ENCODE measurements at regions not wholly inside any gene's neighbourhood (a gene's known extent, or its start where the extent isn't known, plus 50 kb on each side); places are given as distances from the start of the nearest gene placed in this dataset.
A peak's percentile ranks its signal among the peaks of the same experiment; 100 is the strongest.
"Not testable (repeated sequence)": the region's sequence is repeated elsewhere in the genome, so short reads cannot be mapped to it uniquely, and the experiment has no call there.

- DNase-seq (ENCODE audit: low read depth in 2 of 3, low spot score in 2 of 3) = no peak
Observed at GRCh38 chr15:31433091-31433490, 106.5 kb downstream of the KLF13 start.

- no peak for DNase-seq (ENCODE audit: low read depth in 2 of 3, low spot score in 2 of 3)
Observed at GRCh38 chr15:31433574-31433973, 106.9 kb downstream of the KLF13 start.

DNA sequence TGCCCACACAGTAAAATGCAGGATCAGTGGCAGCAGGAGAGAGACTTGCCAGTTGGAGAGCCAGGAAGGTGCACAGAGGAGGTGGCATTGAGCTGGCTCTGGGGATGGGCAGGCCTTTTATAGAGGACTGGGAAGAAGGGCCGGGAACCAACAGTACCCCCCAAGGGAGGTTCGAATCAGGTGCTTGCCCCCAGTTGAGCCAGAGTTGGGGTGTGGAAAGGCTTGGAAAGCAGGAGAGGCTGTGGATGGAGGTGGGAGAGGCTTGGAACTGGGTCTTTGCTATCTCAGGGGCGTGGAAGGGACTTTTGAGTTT, 107.6 kb downstream of the KLF13 start:
- DNase-seq (ENCODE audit: low read depth in 2 of 3, low spot score in 2 of 3) = no peak

DNA sequence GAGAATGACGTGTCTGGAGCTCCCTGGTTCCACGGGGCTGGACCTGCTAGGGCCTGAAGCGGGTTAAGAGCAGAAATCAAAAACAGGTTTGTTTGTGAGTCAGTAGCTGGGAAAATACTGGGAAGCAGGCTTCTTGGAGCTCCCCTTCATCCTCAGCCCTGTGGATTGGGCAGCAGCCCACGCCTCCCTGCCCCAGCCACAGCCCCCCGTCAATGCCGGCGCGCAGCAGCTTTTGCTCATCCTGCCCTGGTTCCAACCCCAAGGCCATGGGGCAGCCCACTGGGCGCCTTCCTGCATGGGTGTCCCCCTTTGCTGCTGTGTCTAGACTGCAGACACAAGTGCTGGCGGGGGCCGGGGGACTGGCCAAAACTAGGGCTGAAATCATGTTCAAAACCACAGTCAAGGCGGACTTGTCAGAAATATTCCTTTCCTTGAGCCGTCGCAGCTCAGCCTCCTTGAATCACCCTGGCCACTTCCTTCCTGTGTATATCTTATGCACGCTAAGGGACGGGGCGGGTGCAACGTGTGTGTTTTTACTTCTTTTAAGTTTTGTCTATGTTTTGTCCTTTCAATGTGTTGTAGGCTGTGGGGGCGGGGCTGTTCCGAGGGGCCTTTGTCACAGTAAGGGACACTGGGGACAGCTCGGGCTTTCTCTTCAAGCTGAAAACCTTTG, 108.1 kb downstream of the KLF13 start:
- DNase-seq (ENCODE audit: low read depth in 2 of 3, low spot score in 2 of 3) = peak; percentile 61 to 95 (median 94)

DNA sequence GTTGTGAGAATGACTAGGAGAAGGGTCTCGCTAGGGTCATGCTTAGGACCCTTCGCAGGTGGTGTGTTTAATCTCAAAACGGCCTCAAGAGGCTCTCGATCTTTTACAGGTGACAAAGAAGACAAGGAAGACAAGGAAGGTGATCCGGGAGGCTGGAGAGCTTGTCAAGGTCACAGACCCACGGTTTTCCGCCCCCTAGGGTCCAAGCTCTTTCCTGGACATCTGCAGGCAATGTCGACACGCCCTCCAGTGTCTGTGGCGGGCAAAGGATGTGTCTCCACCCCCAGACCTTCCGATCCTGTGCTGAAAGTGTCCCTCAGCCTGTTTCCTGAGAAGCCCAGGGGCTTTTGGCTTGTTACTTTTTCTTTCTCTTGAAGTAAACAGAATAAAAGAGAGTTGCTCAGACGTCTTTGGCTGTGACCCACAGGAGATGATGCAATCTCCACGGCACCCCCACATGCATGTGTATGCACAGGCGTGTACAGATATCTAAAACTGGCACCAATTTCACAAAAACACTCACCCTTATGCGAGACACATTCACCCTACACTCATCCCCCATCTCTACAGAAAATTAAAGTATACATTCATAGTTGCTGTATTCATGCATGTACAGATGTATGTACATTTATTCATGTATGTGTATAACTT, 108.8 kb downstream of the KLF13 start:
- peak; percentile 63 to 91 (median 90) for DNase-seq (ENCODE audit: low read depth in 2 of 3, low spot score in 2 of 3)

DNA sequence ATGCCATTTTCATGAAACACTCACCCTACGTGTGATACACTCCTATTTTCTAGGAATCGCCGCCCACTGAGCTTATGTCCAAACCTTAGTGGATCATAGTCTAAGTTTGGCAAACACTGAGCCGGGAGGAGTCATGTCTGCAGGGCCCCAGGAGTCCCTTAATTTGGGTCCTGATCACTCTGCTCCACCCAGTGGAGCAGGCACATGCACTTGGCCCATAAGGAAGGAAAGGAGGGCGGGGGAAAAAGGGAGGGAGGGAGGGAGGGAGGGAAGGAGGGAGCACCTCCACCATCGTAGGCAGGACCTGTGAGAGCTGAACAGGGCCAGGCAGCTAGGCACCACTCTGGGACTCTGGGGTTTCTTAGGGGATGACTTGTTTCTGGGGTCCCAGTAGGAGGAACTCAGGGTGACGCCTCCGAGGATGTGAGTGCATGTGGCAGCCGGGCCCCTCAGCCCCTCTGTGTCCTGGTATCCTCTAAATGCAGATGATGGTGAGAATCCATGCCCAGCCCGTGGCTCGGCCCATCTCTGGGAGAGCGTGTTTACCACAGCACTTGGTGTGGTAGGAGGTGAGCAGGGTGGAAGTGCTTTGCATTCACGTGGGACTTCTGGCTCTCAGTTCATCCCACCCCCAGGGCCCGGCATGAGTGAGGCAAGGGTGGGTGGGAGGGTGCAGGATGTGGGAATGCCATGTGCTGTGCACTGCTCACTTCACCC, 109.4 kb downstream of the KLF13 start:
- peak in 2 of 3 donors; percentile 24 to 32 for DNase-seq (ENCODE audit: low read depth in 2 of 3, low spot score in 2 of 3)

GRCh38 chr15:31437686-31438085, 111.1 kb downstream of the KLF13 start:
- DNase-seq (ENCODE audit: low read depth in 2 of 3, low spot score in 2 of 3) = peak in 2 of 3 donors; percentile 32 to 59

DNA sequence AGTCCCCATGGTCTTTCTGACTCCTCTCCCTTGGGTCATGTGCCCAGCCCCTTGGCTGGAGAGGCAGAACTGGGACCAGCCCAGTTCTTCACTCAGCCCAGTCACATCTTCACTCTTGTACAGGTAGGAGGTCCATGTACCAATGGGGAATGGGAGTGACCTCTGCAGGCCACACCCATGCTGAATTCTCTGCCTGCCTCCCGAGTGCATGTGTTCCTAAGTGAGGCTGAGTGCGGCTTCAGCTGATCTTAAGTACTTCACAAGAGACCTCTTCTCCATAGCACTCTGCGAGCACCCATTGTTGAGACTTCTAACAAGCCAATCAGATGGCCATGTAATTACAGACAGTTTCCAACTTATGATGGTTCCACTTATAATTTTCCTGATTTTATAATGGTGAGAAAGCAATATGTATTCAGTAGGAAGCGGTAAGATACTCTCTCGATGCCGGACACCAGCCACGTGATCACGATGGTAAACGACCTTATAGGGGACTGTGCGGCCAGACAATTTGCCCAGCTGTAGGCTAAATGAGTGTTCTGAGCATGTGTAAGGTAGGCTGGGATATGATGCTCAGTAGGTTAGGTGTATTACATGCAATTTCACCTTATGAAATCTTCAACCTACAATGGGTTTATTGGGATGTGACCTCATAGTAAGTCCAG, 112.1 kb downstream of the KLF13 start:
- no peak for DNase-seq (ENCODE audit: low read depth in 2 of 3, low spot score in 2 of 3)

DNA sequence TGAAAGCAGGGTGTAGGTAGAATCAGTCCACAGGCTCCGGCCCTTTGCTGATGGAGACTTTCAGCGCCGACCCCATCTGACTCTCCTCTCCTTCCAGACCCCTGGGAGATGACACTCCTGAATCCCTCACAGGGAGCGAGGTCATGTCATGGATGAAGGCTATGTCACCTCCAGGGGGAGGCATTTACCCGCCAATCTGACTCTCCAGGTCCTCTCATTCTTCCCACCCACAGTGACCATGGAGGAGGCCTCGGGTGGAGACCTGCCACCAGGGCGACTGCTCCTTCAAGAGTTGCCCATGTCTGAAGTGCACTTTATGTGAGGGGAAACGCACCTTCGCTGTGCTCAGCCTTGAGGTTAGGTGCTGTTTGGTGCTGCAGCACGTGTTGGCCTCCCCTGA, 112.7 kb downstream of the KLF13 start:
- DNase-seq (ENCODE audit: low read depth in 2 of 3, low spot score in 2 of 3) = peak in 2 of 3 donors; percentile 47 to 56

DNA sequence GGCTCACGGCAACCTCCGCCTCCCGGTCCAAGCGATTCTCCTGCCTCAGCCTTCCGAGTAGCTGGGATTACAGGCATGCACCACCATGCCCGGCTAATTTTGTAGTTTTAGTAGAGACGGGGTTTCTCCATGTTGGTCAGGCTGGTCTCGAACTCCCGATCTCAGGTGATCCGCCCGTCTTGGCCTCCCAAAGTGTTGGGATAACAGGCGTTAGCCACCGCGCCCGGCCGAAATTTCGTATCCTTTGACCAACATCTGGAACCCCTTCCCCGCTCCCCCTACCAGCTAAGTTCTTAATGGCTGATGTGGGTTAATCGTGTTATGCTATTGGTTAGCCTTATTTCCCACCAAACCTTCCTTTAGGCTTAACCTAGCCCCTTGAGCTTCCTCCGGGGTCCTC, 113.6 kb downstream of the KLF13 start:
- not testable (repeated sequence) for DNase-seq (ENCODE audit: low read depth in 2 of 3, low spot score in 2 of 3)

DNA sequence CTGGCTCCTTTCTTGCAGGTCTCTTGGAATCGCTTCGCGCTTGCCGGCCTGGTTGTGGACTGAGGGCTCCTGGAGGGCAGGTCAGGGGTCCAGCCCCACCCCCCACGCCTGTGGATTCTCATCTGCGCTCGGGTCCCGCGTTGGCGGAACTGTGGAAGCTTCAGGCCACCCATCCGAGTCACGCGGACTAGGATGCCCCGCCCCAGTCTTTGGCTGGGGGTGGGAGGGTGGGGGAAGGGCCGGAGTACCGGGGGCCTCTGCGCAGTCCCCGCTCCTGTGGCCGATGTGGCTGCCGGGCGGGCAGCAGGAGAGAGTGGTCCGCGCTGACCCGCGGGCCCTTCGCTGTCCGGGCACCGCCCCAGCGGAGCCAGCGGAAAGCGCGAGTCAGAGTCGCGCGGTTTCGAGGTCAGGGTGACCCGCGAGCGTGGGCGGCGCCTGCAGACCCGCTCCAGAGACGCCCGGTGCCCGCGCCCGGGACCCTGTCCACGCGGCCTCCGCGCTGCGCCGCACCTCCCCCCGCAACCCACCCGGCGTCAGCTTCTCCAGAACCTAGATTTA, 114.2 kb downstream of the KLF13 start:
- peak in 2 of 3 donors; percentile 37 to 43 for DNase-seq (ENCODE audit: low read depth in 2 of 3, low spot score in 2 of 3)

- DNase-seq (ENCODE audit: low read depth in 2 of 3, low spot score in 2 of 3) = no peak
Observed at GRCh38 chr15:31442226-31442625, 115.6 kb downstream of the KLF13 start.

DNA sequence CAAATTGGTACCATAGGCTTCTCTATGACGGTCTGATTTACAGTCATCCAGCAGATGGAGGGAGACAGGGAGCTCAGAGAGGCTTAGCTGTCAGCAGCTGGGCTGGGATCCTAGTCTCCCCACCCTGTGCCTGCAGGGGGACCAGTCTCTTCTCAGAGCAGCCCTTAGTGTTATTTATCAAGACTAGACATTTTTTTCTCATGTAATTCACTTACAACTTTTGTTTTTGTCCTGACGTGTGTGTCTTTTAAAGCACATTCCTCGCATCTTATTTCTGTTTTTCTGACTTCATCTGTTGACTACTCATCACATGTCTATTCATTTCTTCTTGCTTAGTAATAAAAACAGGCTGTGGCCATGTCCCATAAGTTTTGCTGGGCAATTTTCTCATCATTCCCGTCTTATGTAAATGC, 116.1 kb downstream of the KLF13 start:
- peak in 1 of 3 donors; percentile 29 for DNase-seq (ENCODE audit: low read depth in 2 of 3, low spot score in 2 of 3)

DNA sequence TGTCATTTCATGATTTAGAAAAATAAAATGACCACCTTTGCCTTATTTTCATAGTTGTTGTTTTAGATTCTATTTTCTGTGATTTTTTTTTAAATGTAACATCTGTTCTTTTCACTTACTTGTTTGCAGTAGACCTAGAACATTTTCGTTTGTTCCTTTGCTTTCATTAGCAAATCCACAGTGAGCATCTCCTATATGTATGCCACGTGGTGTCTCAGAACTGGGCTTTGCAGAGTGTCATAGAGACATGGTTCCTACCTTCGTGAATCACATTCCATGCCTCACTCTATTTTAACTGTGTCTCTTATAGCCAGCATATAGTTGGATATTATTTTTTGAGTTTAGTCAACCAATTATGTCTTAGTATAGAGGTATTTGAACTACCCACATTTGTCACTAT, 118.2 kb downstream of the KLF13 start:
- no peak for DNase-seq (ENCODE audit: low read depth in 2 of 3, low spot score in 2 of 3)

- DNase-seq (ENCODE audit: low read depth in 2 of 3, low spot score in 2 of 3) = no peak
Observed at GRCh38 chr15:31446546-31446945, 119.9 kb downstream of the KLF13 start.

- DNase-seq (ENCODE audit: low read depth in 2 of 3, low spot score in 2 of 3) = no peak
Observed at GRCh38 chr15:31447931-31448634, 121.4 kb downstream of the KLF13 start.

GRCh38 chr15:31448635-31448979, 122.0 kb downstream of the KLF13 start:
- peak in 2 of 3 donors; percentile 73 to 87 for DNase-seq (ENCODE audit: low read depth in 2 of 3, low spot score in 2 of 3)

- no peak for DNase-seq (ENCODE audit: low read depth in 2 of 3, low spot score in 2 of 3)
Observed at GRCh38 chr15:31452595-31453557, 126.2 kb downstream of the KLF13 start.

DNA sequence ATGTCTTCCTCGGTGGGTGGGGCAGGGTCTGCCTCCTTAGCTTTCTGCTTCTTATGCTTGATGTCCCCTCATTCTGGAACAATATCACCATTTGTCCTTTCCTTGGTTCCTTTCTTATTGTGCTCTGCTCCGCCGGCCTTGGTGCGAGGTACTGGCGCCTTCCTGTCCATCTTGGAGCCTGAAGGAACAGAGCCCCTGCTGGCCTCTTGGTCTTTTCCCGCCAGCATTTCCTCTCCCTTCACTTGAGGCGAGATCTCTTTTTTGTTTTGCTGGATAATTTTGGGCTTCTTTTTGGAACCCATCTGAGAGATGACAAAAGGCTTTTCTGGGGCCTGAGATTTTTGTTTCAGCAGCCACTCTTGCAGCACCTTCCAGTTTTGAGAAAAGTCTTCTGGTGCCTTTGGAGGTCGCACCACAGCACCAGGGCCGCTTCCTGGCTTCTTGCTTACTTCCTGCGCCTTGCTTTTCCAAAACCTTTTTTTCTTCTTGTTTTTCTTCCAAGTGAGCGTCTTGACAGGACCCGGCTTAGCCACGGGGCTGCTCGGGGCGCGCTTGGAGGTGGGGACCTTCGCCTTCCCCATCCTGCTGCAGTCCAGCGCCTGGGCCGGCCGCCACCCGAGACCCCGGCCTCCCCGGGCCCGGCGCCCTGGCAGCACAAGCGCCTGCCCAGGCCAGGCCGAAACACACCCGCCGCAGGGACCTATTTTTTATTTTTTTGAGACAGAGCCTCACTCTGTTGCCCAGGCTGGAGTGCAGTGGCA, 127.1 kb downstream of the KLF13 start:
- no peak for DNase-seq (ENCODE audit: low read depth in 2 of 3, low spot score in 2 of 3)
